Karpas-422 (cell line): ENCODE measurements at regions not wholly inside any gene's neighbourhood (a gene's known extent, or its start where the extent isn't known, plus 50 kb on each side); places are given as distances from the start of the nearest gene placed in this dataset.

Experiments used
- DNase-seq: peaks from one replicate; pipeline ENCODE4 v3.0.0-alpha.2; 2015
- H2AFZ ChIP-seq: fragments of 200-600 bp; sonication (generic); 2 replicates; pipeline ENCODE4 v1.6.1; 2014; ENCODE audit warnings: antibody characterized with exemption, low read length, mixed read lengths
- H3K27ac ChIP-seq: fragments of 200-600 bp; sonication (generic); 2 replicates; pipeline ENCODE4 v1.5.1; 2014; ENCODE audit warnings: mild to moderate bottlenecking, low read length, moderate library complexity
- H3K27me3 ChIP-seq: fragments of 200-600 bp; sonication (generic); 2 replicates; pipeline ENCODE4 v1.6.1; 2014; ENCODE audit warnings: low read length, mixed read lengths
- H3K36me3 ChIP-seq: fragments of 200-600 bp; sonication (generic); 2 replicates; pipeline ENCODE4 v1.6.1; 2014; ENCODE audit warnings: low read length, mixed read lengths; ENCODE audit not compliant: insufficient read depth
- H3K4me1 ChIP-seq: fragments of 200-600 bp; sonication (generic); 2 replicates; pipeline ENCODE4 v1.6.1; 2014; ENCODE audit warnings: mild to moderate bottlenecking, low read length, mixed read lengths
- H3K4me2 ChIP-seq: fragments of 200-600 bp; sonication (generic); 2 replicates; pipeline ENCODE4 v1.6.1; 2014; ENCODE audit warnings: low read length, low read depth, mild to moderate bottlenecking; ENCODE audit not compliant: poor library complexity, severe bottlenecking
- H3K4me3 ChIP-seq: fragments of 200-600 bp; sonication (generic); 2 replicates; pipeline ENCODE4 v1.5.1; 2014; ENCODE audit warnings: mild to moderate bottlenecking, antibody characterized with exemption, low read length, mixed read lengths
- H3K79me2 ChIP-seq: fragments of 200-600 bp; sonication (generic); 2 replicates; pipeline ENCODE4 v1.6.1; 2014; ENCODE audit warnings: mild to moderate bottlenecking, low read length, mixed read lengths
- H3K9ac ChIP-seq: fragments of 200-600 bp; sonication (generic); 2 replicates; pipeline ENCODE4 v1.6.0; 2014; ENCODE audit warnings: low read length
- H3K9me2 ChIP-seq: fragments of 200-600 bp; sonication (generic), shearing (Covaris generic); replicated peaks from 2 replicates; pipeline ENCODE4 v1.6.0; 2014; ENCODE audit warnings: mild to moderate bottlenecking, low read length, moderate library complexity; ENCODE audit not compliant: insufficient read depth
- H3K9me3 ChIP-seq: fragments of 300-700, 200-600 bp; sonication (generic); 2 replicates; pipeline ENCODE4 v1.6.1; 2014; ENCODE audit warnings: low read length, mixed read lengths
- H4K20me1 ChIP-seq: fragments of 200-600 bp; sonication (generic); 2 replicates; pipeline ENCODE4 v1.6.1; 2014; ENCODE audit warnings: mild to moderate bottlenecking, antibody characterized with exemption, low read length, low read depth; ENCODE audit not compliant: insufficient read depth

DNA sequence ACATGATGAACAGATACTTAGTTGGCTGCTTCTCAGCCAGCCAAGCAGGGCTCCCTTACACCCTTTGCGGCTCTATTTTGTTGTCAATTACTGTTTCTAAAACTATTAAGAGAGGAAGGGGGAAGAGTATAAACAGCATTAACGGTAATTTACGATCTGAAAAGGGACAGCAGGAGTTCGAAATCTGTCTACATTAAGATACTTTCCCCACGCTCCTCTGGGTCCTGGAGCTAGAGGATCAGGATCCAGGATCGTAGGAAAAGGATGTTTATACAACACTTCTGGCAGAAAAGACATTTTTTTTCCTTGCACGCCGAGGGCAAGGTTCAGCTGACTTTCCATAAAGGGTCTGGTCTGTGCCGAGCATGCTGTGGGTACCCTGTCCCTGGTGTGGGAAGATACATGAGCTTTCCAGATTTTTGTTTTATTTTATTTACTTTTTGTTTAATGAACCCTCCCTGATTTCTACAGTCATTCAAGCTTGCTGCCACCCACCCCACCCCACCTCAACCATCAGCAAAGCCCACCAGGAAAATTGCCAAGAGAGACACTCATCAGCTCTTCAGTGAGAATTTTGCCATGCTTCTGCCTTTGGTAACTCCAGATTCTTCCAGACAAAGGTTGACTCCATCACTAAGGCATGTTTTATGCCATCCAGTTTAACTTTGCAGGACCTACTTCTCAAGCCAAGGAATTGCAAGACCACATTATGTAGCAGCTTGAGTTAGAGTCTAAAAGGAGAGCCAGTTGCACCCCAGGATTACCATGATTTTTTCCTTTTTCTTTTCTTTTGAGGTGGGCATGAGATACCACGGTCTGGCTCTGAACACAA lies 188.1 kb downstream of the QDPR start:
- Histone ChIP-seq H4K20me1 (no peaks in the 10 kb centered on the region), H3K4me1 (no peaks in the 10 kb centered on the region), H3K79me2 (no peaks in the 10 kb centered on the region), H3K4me2 (no peak overlapping the region), H3K9ac (no peak overlapping the region), H2AFZ (no peak overlapping the region), H3K27me3 (no peaks in the 10 kb centered on the region), H3K9me2 (no peaks in the 10 kb centered on the region), H3K36me3 (no peaks in the 10 kb centered on the region), H3K9me3 (no peaks in the 10 kb centered on the region), H3K27ac (no peak overlapping the region), H3K4me3 (no peak overlapping the region)
- DNase-seq, result no peak

DNA sequence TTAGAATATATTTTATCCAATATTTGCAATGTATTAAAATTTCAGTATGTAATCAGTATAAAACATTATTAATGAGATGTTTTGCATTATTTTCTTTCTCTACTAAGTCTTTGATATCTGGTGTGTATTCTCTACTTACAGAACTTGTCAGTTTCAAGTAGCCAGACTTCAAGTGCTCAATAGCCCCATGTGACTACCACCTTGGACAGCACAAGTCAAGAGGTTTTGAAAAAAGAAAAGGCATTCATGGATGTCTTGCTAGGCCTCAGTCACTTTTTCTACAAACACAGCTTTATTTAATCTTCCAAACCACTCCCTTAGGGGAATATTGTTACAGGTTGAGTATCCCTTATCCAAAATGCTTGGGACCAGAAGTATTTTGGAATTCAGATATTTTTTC lies 189.4 kb downstream of the QDPR start:
- Histone ChIP-seq H3K4me1 (no peaks in the 10 kb centered on the region), H3K36me3 (no peaks in the 10 kb centered on the region), H3K4me2 (no peak overlapping the region), H2AFZ (no peak overlapping the region), H4K20me1 (no peaks in the 10 kb centered on the region), H3K4me3 (no peak overlapping the region), H3K9me2 (no peaks in the 10 kb centered on the region), H3K27me3 (no peaks in the 10 kb centered on the region), H3K27ac (no peak overlapping the region), H3K9me3 (no peaks in the 10 kb centered on the region), H3K9ac (no peak overlapping the region), H3K79me2 (no peaks in the 10 kb centered on the region)
- DNase-seq, result no peak

DNA sequence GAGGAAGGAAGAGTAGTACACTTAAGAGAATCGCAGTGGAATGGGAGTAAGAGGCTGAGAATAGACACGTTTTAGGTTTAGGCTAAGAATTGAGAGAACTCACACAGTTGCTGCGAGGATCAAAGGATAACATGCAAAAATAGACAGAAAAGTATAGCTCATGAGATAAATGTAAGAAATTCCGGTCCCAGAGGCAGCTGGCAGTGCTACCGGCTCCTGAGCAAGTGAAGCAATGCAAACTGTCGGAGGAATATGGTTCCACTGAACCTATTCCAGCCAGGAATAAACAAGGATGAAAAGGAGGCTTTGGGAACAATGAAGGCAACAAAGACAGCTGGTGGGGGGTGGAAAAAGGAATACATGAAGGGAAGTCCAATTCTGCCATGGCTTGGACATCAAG lies 191.8 kb downstream of the QDPR start:
- Histone ChIP-seq H3K79me2 (no peaks in the 10 kb centered on the region), H3K4me3 (no peak overlapping the region), H3K36me3 (no peaks in the 10 kb centered on the region), H3K4me2 (no peak overlapping the region), H3K9ac (no peak overlapping the region), H3K4me1 (no peaks in the 10 kb centered on the region), H2AFZ (no peak overlapping the region), H4K20me1 (no peaks in the 10 kb centered on the region), H3K27me3 (no peaks in the 10 kb centered on the region), H3K9me3 (no peaks in the 10 kb centered on the region), H3K9me2 (no peaks in the 10 kb centered on the region), H3K27ac (no peak overlapping the region)
- DNase-seq, result no peak

DNA sequence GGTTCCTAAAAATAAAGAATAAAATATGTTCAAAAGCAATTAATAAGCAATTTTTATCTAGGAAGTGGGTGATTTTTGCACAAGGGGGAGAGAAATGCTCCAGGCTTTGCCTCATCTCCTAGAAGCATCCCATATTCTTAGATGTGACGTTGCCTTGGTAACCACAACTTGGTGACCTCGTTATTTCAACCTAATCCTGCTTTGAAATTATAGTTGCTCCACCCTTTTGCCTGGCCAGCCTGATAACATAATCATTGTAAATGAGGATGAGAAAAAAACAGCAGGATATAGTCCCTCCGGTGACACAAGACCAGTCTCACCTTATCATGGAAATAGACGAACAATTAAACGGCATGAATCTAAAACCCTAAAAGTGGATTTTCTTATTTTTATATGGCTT lies 194.4 kb downstream of the QDPR start:
- H2AFZ ChIP-seq, result no peak overlapping the region
- no peak overlapping the region for H3K27ac ChIP-seq
- DNase-seq, result no peak
- no peaks in the 10 kb centered on the region for H3K9me3 ChIP-seq
- H4K20me1 ChIP-seq, result no peaks in the 10 kb centered on the region
- H3K79me2 ChIP-seq, result no peaks in the 10 kb centered on the region
- H3K4me2 ChIP-seq, result no peak overlapping the region
- no peaks in the 10 kb centered on the region for H3K36me3 ChIP-seq
- H3K4me3 ChIP-seq, result no peak overlapping the region
- H3K9ac ChIP-seq, result no peak overlapping the region
- no peaks in the 10 kb centered on the region for H3K4me1 ChIP-seq
- no peaks in the 10 kb centered on the region for H3K27me3 ChIP-seq
- H3K9me2 ChIP-seq, result no peaks in the 10 kb centered on the region

DNA sequence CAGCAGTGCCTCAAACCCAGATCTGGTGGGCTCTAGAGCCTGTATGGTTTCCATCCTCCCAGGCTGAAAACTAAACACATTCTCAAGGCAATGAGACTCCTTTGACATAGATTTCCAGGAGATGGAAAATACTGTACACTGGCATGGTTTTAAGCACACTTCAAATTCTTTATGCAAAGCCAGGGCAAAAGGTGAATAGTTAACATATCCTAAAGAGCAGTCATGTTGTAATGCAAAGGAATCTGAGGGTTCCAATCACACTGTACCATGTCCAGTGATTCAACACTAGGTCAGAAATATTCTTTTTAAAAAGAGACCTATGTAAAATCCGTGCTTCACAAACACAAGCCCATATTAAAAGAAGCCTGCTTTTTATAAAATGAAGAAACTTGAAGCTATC lies 195.3 kb downstream of the QDPR start:
- no peak overlapping the region for H3K4me2 ChIP-seq
- H3K27me3 ChIP-seq, result no peaks in the 10 kb centered on the region
- H3K79me2 ChIP-seq, result no peaks in the 10 kb centered on the region
- no peak overlapping the region for H3K27ac ChIP-seq
- no peaks in the 10 kb centered on the region for H3K9me2 ChIP-seq
- no peaks in the 10 kb centered on the region for H4K20me1 ChIP-seq
- no peak for DNase-seq
- no peak overlapping the region for H3K9ac ChIP-seq
- no peak overlapping the region for H3K4me3 ChIP-seq
- no peak overlapping the region for H2AFZ ChIP-seq
- H3K36me3 ChIP-seq, result no peaks in the 10 kb centered on the region
- H3K9me3 ChIP-seq, result no peaks in the 10 kb centered on the region
- no peaks in the 10 kb centered on the region for H3K4me1 ChIP-seq

DNA sequence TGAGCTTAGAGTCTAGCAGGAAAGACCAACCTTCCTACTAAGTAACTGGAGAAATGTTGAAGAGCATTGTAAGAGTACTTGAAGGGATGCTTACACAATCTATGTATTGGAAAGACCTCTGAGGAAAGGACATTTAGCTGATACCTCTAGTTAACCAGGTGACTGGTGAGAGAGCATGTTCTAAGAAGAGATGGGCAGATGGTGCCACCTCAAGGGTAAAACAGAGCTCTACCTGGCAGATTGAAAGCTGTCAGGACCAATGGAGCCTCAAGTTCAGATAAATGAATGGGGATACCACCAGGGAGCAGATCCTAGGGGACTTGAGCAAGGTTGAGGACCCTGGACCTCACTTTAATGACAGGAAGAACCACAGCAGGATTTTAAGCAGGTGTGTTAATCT lies 196.4 kb downstream of the QDPR start:
- Histone ChIP-seq H2AFZ (no peak overlapping the region), H3K9me2 (no peaks in the 10 kb centered on the region), H3K27me3 (no peaks in the 10 kb centered on the region), H3K27ac (no peak overlapping the region), H3K4me2 (no peak overlapping the region), H3K9me3 (no peaks in the 10 kb centered on the region), H3K4me3 (no peak overlapping the region), H3K4me1 (no peaks in the 10 kb centered on the region), H3K9ac (no peak overlapping the region), H4K20me1 (no peaks in the 10 kb centered on the region), H3K79me2 (no peaks in the 10 kb centered on the region), H3K36me3 (no peaks in the 10 kb centered on the region)
- no peak for DNase-seq

DNA sequence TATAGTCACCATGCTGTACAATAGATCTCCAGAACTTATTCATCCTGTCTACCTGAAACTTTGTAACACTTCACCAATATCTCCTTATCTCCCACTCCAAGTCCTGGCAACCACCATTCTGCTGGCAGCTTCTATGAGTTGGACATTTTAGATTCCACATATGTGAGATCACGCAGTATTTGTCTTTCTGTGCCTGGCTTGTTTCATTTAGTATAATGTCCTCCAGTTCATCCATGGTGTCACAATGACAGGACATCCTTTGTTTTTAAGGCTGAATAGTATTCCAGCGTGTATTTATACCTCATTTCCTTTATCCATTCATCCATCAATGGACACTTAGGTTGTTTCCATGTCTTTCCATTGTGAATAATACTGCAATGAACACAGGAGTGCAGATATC lies 198.7 kb downstream of the QDPR start:
- H3K4me2 ChIP-seq, result no peak overlapping the region
- H3K4me1 ChIP-seq, result no peaks in the 10 kb centered on the region

DNA sequence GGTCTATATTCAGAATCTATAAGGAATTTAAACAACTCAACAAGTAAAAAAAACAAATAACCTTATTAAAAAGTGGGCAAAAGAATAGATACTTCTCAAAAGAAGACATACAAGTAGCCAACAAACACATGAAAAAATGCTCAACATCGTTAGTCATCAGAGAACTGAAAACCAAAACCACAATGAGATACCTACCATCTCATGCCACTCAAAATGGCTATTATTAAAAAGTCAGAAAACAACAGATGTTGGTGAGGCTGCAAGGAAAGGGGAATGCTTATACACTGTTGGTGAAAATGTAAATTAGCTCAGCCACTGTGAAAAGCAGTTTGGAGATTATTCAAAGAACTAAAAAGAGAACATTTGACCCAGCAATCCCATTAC lies 201.6 kb downstream of the QDPR start:
- no peak for DNase-seq
- Histone ChIP-seq H3K27ac (no peak overlapping the region), H3K9ac (no peak overlapping the region), H3K4me2 (no peak overlapping the region), H3K36me3 (no peaks in the 10 kb centered on the region), H3K9me3 (no peaks in the 10 kb centered on the region), H3K9me2 (no peaks in the 10 kb centered on the region), H3K27me3 (no peaks in the 10 kb centered on the region), H3K4me1 (no peaks in the 10 kb centered on the region), H2AFZ (no peak overlapping the region), H3K4me3 (no peak overlapping the region), H3K79me2 (no peaks in the 10 kb centered on the region), H4K20me1 (no peaks in the 10 kb centered on the region)

More for the DNA sequence above, 198.7 kb downstream of the QDPR start:
- Histone ChIP-seq H3K27me3 (no peaks in the 10 kb centered on the region), H3K27ac (no peak overlapping the region), H3K9ac (no peak overlapping the region), H3K36me3 (no peaks in the 10 kb centered on the region), H2AFZ (no peak overlapping the region), H3K4me3 (no peak overlapping the region), H3K9me3 (no peaks in the 10 kb centered on the region), H3K79me2 (no peaks in the 10 kb centered on the region), H4K20me1 (no peaks in the 10 kb centered on the region), H3K9me2 (no peaks in the 10 kb centered on the region)
- no peak for DNase-seq
